ENCODE measurements at regions not wholly inside any gene's neighbourhood (a gene's known extent, or its start where the extent isn't known, plus 50 kb on each side); places are given as distances from the start of the nearest gene placed in this dataset.

GRCh38 chr10:129360046-129360445 lies 107.0 kb upstream of the MGMT start (continued):
- TF ChIP-seq ZNF17 (CRISPR knock-in tag; IDR thresholded peaks at IDR 0.05) (no peak), MED1 (CRISPR knock-in tag; IDR thresholded peaks at IDR 0.05) (no peak), ZNF354B (CRISPR knock-in tag; IDR thresholded peaks at IDR 0.05) (no peak), SIN3B (IDR thresholded peaks at IDR 0.05; ENCODE audit: low read length) (no peak), HMGA1 (CRISPR knock-in tag; conservative IDR thresholded peaks at IDR 0.05) (no peak)

- ATAC-seq (no peak), FAIRE-seq (no peak), DNase-seq (ENCODE audit: low spot score) (no peak)
- Histone ChIP-seq H3K27ac (ENCODE audit: extremely low read length, insufficient read depth, low read length) (no peak overlapping the region), H3K9ac (ENCODE audit: insufficient read depth, low read depth, low read length) (no peak overlapping the region), H4K20me1 (ENCODE audit: insufficient read depth, low read length) (no peaks in the 10 kb centered on the region), H3K9me3 (ENCODE audit: low read length) (peaks cover 6% of the 10 kb centered on the region), H3K4me1 (ENCODE audit: insufficient read depth, low read length) (no peaks in the 10 kb centered on the region), H3K4me3 (replicated peaks in 1 of 3; ENCODE audit: insufficient read depth in 1 of 3, low read depth in 2 of 3, low read length in 3 of 3) (no peak overlapping the region), H3K4me2 (ENCODE audit: low read depth, low read length) (no peak overlapping the region), H3K79me2 (ENCODE audit: insufficient read depth, low read length) (no peaks in the 10 kb centered on the region), H3K27me3 (ENCODE audit: control insufficient read depth in 1 of 2, insufficient read depth in 2 of 2, low read length in 2 of 2) (peaks cover under 1 to 26% of the 10 kb centered on the region in 2 experiments; a peak in 4 of 5 replicates), H3K36me3 (replicated peaks in 1 of 2; ENCODE audit: control insufficient read depth in 1 of 2, insufficient read depth in 2 of 2, low read length in 2 of 2) (no peaks in the 10 kb centered on the region), H2AFZ (ENCODE audit: low read length) (no peak overlapping the region)
- BruUV-seq (replicated peaks) = no TSS peak
- intact Hi-C loops (cut with micrococcal nuclease; ENCODE audit: unreplicated experiment) = no loop called here
- in situ Hi-C loops (cut with HindIII; ENCODE audit: extremely low pct_ligation_motif_present, low pct_unique_long_range_greater_than_20kb) = no loop called here
- ChIA-PET POLR2A (no interaction called here), CTCF (ENCODE audit: low intra/inter-chr PET ratio, low total read pairs) (no interaction called here)
- WGBS (ENCODE audit: low lambda C conversion rate) = 27% methylated on average over 14 of the region's 18 CpGs
- TF ChIP-seq ZNF18 (CRISPR knock-in tag; IDR thresholded peaks at IDR 0.05; ENCODE audit: insufficient replicate concordance) = no peak
- TF ChIP-seq PCBP2 (optimal IDR thresholded peaks at IDR 0.05; ENCODE audit: low read depth, low read length, poor library complexity, severe bottlenecking) = no peak
- no peak for TF ChIP-seq ZNF576 (CRISPR knock-in tag; IDR thresholded peaks at IDR 0.05)
- no peak for TF ChIP-seq ZNF563 (CRISPR knock-in tag; IDR thresholded peaks at IDR 0.05)
- no peak for TF ChIP-seq ZNF337 (CRISPR knock-in tag; IDR thresholded peaks at IDR 0.05; ENCODE audit: borderline replicate concordance, low read depth)
- TF ChIP-seq SIX1 (CRISPR knock-in tag; IDR thresholded peaks at IDR 0.05; ENCODE audit: borderline replicate concordance) = no peak
- no peak for TF ChIP-seq DBP (CRISPR knock-in tag; IDR thresholded peaks at IDR 0.05; ENCODE audit: not compliant biosample characterization)
- TF ChIP-seq, protein P1, sequence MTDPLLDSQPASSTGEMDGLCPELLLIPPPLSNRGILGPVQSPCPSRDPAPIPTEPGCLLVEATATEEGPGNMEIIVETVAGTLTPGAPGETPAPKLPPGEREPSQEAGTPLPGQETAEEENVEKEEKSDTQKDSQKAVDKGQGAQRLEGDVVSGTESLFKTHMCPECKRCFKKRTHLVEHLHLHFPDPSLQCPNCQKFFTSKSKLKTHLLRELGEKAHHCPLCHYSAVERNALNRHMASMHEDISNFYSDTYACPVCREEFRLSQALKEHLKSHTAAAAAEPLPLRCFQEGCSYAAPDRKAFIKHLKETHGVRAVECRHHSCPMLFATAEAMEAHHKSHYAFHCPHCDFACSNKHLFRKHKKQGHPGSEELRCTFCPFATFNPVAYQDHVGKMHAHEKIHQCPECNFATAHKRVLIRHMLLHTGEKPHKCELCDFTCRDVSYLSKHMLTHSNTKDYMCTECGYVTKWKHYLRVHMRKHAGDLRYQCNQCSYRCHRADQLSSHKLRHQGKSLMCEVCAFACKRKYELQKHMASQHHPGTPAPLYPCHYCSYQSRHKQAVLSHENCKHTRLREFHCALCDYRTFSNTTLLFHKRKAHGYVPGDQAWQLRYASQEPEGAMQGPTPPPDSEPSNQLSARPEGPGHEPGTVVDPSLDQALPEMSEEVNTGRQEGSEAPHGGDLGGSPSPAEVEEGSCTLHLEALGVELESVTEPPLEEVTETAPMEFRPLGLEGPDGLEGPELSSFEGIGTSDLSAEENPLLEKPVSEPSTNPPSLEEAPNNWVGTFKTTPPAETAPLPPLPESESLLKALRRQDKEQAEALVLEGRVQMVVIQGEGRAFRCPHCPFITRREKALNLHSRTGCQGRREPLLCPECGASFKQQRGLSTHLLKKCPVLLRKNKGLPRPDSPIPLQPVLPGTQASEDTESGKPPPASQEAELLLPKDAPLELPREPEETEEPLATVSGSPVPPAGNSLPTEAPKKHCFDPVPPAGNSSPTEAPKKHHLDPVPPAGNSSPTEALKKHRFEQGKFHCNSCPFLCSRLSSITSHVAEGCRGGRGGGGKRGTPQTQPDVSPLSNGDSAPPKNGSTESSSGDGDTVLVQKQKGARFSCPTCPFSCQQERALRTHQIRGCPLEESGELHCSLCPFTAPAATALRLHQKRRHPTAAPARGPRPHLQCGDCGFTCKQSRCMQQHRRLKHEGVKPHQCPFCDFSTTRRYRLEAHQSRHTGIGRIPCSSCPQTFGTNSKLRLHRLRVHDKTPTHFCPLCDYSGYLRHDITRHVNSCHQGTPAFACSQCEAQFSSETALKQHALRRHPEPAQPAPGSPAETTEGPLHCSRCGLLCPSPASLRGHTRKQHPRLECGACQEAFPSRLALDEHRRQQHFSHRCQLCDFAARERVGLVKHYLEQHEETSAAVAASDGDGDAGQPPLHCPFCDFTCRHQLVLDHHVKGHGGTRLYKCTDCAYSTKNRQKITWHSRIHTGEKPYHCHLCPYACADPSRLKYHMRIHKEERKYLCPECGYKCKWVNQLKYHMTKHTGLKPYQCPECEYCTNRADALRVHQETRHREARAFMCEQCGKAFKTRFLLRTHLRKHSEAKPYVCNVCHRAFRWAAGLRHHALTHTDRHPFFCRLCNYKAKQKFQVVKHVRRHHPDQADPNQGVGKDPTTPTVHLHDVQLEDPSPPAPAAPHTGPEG (CRISPR knock-in tag; IDR thresholded peaks at IDR 0.05) = no peak
Observed at GRCh38 chr10:129361676-129362376, 105.2 kb upstream of the MGMT start.

Measured in HepG2 (cell line).